ENCODE measurements at regions not wholly inside any gene's neighbourhood (a gene's known extent, or its start where the extent isn't known, plus 50 kb on each side); places are given as distances from the start of the nearest gene placed in this dataset.

DNA sequence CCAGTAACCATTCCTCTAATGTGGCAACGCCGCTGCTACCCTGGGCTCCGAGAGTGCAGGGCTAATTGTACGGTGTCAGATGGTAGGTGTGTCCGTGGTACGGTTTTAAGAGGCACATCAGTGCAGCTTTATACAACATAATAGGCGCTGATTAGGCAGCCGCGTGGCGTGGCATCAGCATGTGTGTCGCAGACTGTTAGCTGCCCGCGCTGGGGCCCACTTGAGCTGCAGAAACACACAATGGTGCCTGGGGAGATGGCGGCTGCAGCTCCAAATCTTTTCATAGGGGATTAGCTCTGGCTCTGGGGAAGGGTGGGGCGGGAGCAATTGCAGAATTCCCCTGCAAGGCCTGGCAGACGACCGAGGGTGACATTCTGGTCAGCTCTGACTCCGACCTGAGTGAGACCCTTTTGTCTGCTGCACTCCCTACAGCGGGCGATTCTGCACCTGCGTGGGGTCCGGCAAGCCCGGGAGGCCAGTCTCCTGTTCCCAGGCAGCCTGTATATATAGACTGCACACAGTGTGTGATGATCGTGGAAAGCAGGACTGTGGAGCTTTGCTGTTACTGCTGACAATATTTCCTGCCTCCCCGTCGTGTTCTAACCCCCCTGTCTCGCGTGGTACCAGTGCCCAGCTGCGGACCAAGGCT lies 722.7 kb upstream of the CELF2 start:
- TF ChIP-seq, protein P1, sequence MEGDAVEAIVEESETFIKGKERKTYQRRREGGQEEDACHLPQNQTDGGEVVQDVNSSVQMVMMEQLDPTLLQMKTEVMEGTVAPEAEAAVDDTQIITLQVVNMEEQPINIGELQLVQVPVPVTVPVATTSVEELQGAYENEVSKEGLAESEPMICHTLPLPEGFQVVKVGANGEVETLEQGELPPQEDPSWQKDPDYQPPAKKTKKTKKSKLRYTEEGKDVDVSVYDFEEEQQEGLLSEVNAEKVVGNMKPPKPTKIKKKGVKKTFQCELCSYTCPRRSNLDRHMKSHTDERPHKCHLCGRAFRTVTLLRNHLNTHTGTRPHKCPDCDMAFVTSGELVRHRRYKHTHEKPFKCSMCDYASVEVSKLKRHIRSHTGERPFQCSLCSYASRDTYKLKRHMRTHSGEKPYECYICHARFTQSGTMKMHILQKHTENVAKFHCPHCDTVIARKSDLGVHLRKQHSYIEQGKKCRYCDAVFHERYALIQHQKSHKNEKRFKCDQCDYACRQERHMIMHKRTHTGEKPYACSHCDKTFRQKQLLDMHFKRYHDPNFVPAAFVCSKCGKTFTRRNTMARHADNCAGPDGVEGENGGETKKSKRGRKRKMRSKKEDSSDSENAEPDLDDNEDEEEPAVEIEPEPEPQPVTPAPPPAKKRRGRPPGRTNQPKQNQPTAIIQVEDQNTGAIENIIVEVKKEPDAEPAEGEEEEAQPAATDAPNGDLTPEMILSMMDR (IDR thresholded peaks at IDR 0.05; ENCODE audit: insufficient read depth, low read length, poor library complexity, severe bottlenecking): no peak
- H3K4me3 ChIP-seq (ENCODE audit: low read depth, low read length): no peak overlapping the region
- no peaks in the 10 kb centered on the region for H3K36me3 ChIP-seq (ENCODE audit: control insufficient read depth, insufficient read depth, low read length)
- no peaks in the 10 kb centered on the region for H3K27me3 ChIP-seq (ENCODE audit: control insufficient read depth, insufficient read depth, low read length)
- no peak for DNase-seq (ENCODE audit: low read depth)

DNA sequence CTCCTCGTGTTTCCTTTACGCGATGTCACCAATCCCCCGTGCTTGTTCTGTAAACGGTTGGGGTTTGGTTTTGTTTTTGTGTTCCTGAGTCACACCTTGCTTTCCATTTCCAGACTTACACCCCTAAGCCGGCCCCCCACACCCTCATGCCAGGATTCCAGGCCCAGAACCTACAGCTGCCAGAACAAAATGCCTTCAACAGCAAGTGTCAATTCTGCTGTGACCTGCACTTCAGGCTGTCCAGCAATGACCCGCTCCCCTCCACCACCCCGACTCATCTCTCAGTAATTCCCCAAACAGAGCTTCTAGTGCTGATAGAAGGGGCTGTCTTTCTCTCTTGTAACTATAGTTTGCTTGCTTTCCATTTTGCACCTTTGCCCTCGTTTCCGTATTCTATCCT lies 722.1 kb upstream of the CELF2 start:
- DNase-seq (ENCODE audit: low read depth): no peak
- TF ChIP-seq, protein P1 (IDR thresholded peaks at IDR 0.05; ENCODE audit: insufficient read depth, low read length, poor library complexity, severe bottlenecking): no peak
- no peaks in the 10 kb centered on the region for H3K36me3 ChIP-seq (ENCODE audit: control insufficient read depth, insufficient read depth, low read length)
- H3K27me3 ChIP-seq (ENCODE audit: control insufficient read depth, insufficient read depth, low read length): no peaks in the 10 kb centered on the region
- H3K4me3 ChIP-seq (ENCODE audit: low read depth, low read length): no peak overlapping the region

DNA sequence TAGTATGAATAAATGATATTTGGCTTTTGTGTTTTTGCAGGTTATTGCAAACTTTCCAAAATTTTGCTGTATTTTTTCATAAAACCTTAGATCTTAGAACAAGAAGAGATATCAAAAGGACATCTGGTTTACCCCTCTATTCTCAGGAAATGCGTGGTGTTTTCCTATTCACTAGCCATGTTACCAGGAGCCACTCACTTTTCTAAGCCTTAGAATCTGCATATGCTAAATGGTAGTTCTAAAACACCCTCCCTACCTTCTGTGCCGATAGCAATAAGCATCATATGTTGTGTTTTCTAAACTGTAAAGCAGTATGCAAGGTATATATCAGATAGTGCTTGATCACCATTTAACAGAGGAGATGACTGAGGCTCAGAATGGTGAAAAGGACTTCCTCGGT lies 715.0 kb upstream of the CELF2 start:
- H3K4me3 ChIP-seq (ENCODE audit: low read depth, low read length): no peak overlapping the region
- no peak for DNase-seq (ENCODE audit: low read depth)
- TF ChIP-seq, protein P1 (IDR thresholded peaks at IDR 0.05; ENCODE audit: insufficient read depth, low read length, poor library complexity, severe bottlenecking): no peak
- H3K36me3 ChIP-seq (ENCODE audit: control insufficient read depth, insufficient read depth, low read length): no peaks in the 10 kb centered on the region
- no peaks in the 10 kb centered on the region for H3K27me3 ChIP-seq (ENCODE audit: control insufficient read depth, insufficient read depth, low read length)

DNA sequence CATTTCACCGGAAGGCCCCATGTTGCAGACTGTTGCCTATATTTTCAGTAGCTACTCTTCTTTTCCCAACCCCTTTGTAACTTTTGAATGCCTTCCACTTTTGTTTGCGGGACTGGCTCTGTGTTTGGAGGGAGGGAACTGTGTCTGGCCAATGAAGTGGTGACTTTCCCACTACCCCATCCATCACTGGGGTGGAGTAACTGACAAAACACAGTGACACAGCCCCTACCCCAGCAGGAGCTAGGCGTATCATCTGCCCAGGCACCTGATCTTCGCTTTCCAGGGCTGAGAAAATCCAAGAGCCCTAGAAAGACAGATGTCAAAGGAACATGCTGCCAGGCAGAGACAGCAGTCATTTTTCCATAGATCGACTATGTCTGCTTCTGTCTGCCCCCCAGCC lies 710.6 kb upstream of the CELF2 start:
- no peak for DNase-seq (ENCODE audit: low read depth)
- H3K27me3 ChIP-seq (ENCODE audit: control insufficient read depth, insufficient read depth, low read length): no peaks in the 10 kb centered on the region
- no peak overlapping the region for H3K4me3 ChIP-seq (ENCODE audit: low read depth, low read length)
- no peaks in the 10 kb centered on the region for H3K36me3 ChIP-seq (ENCODE audit: control insufficient read depth, insufficient read depth, low read length)
- TF ChIP-seq, protein P1 (IDR thresholded peaks at IDR 0.05; ENCODE audit: insufficient read depth, low read length, poor library complexity, severe bottlenecking): no peak

DNA sequence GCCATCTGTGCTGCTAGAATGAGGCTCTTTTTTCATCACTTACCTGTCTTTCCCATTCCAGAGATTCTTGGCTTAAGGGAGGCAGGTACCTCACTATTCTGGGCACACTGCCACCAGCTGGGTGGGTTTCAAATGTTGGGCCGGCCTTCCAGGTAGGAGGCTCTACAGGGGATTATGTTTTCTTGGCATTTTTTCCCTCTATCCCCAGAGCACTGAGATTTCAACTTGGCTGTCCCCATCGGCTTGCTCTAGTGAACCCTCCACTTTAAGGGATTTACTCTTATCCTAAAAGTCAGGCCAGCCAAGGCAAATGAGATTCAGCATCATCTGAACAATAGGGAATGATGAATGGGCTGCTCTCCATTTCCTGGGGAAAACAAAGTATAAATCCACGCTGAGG lies 710.1 kb upstream of the CELF2 start:
- Histone ChIP-seq H3K36me3 (ENCODE audit: control insufficient read depth, insufficient read depth, low read length) (no peaks in the 10 kb centered on the region), H3K4me3 (ENCODE audit: low read depth, low read length) (no peak overlapping the region), H3K27me3 (ENCODE audit: control insufficient read depth, insufficient read depth, low read length) (no peaks in the 10 kb centered on the region)
- DNase-seq (ENCODE audit: low read depth): no peak
- TF ChIP-seq, protein P1 (IDR thresholded peaks at IDR 0.05; ENCODE audit: insufficient read depth, low read length, poor library complexity, severe bottlenecking): no peak

DNA sequence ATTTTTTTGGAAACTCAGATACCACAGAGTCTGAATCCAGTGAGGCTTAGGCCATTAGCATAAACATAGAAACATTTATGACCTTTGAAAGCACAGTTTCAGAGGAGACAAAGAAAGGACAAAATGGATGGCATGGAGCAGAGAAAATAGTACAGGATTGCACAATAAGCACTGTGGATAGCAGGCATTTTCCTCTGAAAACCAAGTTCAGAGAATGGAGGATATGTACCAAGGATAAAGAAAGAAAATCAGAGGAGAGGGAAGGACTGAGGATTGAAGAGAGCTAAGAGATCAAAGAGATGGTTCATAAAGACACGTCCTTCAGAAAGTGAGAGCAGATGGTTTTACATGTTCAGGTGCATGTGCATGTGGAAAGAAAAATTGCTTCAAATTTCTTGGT lies 707.2 kb upstream of the CELF2 start:
- Histone ChIP-seq H3K36me3 (ENCODE audit: control insufficient read depth, insufficient read depth, low read length) (no peaks in the 10 kb centered on the region), H3K27me3 (ENCODE audit: control insufficient read depth, insufficient read depth, low read length) (no peaks in the 10 kb centered on the region), H3K4me3 (ENCODE audit: low read depth, low read length) (no peak overlapping the region)
- TF ChIP-seq, protein P1 (IDR thresholded peaks at IDR 0.05; ENCODE audit: insufficient read depth, low read length, poor library complexity, severe bottlenecking): no peak
- no peak for DNase-seq (ENCODE audit: low read depth)

Measured in kidney epithelial cell (primary cell).